DMS53 (cell line): ENCODE measurements at regions not wholly inside any gene's neighbourhood (a gene's known extent, or its start where the extent isn't known, plus 50 kb on each side); places are given as distances from the start of the nearest gene placed in this dataset.

Source experiments
- DNase-seq: peaks from one replicate; lab custom pipeline; 2025; lab: John Stamatoyannopoulos, UW

GRCh38 chr11:126127898-126128297 is 65.2 kb upstream of the CDON start:
- no peak for DNase-seq

- no peak for DNase-seq
These were observed 64.7 kb upstream of the CDON start for GRCh38 chr11:126127284-126127845.

DNA sequence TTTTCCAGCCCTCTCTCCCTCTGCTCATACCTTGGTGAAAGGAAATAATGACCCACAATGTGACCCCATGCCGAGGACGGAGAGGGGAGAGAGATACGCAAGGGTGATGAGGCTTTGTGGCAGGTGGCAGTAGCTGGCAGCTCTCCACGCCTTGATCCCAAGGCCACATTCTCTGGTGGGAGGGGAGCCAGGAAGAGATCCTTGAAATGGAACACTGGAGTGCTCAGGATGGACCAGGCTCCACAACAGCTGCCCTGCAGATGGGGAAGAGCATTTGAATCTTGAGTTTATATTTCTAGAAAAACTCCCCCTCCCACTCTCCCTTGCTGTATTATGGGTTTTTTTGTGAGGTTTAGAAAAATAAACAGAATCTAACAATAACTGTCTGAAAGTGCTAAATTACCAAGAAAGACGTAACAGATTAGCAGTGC is 61.6 kb upstream of the CDON start:
- peak; percentile 62 for DNase-seq

GRCh38 chr11:126123686-126124085 is 61.0 kb upstream of the CDON start:
- DNase-seq, result no peak

DNA sequence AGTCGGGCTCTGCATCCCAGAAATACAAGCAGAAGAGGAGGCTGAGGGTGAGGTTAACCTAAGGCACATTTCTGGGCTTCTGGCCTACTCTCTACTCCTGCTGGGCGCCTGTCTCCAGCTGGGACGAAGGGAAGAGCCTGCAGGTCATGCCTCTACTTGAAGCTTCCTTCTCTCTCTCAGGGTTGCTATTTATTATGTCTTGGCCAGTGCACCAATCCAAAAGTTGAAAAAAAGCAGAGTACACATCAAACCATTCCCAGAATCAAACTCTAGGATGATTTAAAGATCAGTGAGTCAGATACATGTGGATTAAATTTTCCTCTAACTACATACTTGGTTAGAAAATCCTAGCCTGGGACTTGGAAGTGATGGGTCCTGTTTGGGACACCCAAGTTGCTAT is 60.2 kb upstream of the CDON start:
- no peak for DNase-seq

GRCh38 chr11:126121296-126121695 is 58.6 kb upstream of the CDON start:
- DNase-seq, result no peak

- DNase-seq, result no peak
These were observed 56.1 kb upstream of the CDON start for GRCh38 chr11:126118806-126119205.

DNA sequence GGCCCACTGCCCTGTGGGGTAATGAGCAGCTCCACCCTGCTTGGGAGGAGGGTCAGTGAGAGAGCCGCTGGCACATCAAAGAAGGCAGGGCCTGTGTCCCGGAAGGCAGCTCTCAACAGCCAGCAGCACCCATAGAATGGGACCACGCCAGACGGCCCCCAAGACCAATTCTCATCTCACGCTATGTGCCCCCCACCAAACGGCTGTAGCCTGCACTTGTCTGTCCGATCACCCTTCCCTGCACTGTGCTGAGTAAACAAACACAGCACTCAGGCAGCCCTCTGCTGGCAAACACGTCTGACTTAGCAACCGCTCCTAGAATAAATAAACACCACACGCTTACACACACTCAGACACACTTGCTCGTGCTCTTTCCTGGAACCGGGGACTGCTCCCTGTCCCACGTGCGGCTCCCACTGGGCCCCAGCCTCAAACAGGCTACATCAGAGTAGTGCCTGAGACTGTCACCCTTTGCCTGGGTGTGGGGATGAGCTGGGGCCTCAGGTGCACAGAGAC is 53.2 kb upstream of the CDON start:
- peak; percentile 99 for DNase-seq

DNA sequence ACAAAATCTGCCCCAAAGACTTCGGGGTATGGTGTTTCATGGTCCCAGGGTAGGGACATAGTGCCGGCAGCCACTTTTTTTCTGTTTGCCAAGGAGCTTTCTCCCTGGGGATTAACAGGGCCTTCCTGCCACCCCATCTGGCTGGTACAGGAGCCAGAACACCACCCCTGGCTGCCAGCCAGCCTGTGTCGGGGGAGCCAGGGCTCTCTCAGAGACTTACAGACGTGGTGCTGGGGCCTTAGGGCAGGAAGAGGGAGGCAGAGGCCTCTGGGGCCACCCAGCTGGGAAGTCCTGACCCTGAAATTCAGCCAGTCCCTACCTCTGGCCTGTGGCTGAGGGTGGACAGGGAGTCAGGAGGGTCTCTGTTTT is 52.4 kb upstream of the CDON start:
- DNase-seq, result peak; percentile 91

DNA sequence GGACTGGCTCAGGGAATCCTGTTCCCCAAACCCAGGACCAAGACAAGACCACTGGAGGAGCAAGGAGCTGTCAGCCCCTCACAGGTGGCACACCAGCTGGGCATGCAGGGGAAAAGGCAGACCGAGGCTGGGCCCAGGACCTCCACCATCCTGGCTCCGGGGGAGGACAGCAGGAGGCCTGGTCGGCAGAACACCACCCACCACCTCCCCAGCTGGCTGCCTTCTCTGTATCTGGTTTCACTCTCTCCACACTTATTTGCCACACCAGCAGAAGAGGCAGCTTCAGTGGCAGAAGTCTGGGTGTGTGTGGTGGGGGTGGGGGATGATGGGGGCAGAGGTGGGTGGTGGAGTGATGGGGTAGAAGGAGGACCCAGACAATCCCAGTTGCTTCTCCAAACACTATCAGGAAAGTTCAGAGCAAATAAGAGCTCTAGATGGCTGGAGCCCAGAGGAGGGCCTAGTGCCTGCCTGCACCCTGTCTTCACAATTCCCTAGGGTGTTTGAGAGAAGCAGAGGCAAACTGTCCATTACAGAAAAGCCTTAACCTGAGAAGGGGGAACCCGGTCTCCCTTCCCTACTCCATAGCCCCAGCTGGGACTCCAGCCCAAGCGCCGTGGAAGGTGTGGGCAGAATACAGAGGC is 51.9 kb upstream of the CDON start:
- DNase-seq, result peak; percentile 78

GRCh38 chr11:126113963-126114362 is 51.3 kb upstream of the CDON start:
- peak; percentile 57 for DNase-seq

- peak; percentile 99 for DNase-seq
These were observed 50.9 kb upstream of the CDON start for GRCh38 chr11:126113515-126113957.

DNA sequence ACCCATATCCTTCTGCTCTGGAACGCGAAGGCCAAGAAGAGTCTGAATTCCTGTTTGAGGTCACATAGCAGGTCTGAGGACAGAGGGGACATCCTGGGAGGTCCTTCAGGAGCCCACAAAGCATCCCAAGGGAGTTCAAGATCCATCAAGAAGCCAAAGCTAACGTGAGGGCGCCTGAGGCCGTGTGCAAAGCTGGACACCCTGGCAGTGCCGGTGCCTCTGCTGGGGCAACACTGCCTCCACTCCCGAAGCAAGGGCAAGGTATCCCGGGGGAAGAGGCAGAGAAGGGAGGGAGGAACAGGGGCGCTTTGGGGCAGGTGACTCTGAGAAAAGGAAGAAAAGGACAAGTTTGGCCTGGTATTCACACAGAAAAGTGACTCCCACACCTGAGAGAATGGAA is 50.3 kb upstream of the CDON start:
- DNase-seq, result no peak

DNA sequence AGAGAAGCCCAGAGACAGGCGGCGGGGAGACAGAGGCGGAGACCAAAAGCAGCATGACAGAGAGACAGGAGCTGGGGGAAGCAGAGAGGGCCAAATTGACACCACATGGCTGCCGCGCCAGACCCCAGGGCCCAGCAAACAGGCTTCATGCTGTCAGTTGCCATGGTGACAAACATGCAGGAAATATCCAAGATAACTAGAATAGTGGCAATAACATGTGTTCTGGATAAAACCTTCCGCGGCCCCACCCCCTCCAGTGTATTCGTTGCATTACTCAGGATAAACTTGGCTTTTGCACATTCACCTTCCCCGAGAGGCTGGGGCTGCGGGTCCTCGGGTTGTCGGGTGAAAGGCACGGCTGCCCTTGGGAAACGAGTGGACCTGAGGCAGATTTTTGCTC is 49.9 kb upstream of the CDON start:
- peak; percentile 36 for DNase-seq
